Mucosa of descending colon (tissue), 3 donors: ENCODE measurements at regions not wholly inside any gene's neighbourhood (a gene's known extent, or its start where the extent isn't known, plus 50 kb on each side); places are given as distances from the start of the nearest gene placed in this dataset.

Experiments used
- ATAC-seq: fragments of 200-7000 bp; cut with Tn5 transposase; one replicate; pipeline ENCODE4 v1.9.1; 2020; ENCODE audit warnings: mild to moderate bottlenecking, moderate library complexity
- DNase-seq, 3 donors: peaks; one replicate each; pipeline ENCODE4 v3.0.0-alpha.2; 2020
- H3K36me3 ChIP-seq: fragments of 200-600 bp; one replicate; pipeline ENCODE4 v1.8.0; 2021; ENCODE audit warnings: low read depth, mild to moderate bottlenecking
- H3K4me1 ChIP-seq: fragments of 200-600 bp; one replicate; pipeline ENCODE4 v1.8.0; 2021; ENCODE audit warnings: low read depth, mild to moderate bottlenecking
- H3K4me3 ChIP-seq: fragments of 200-600 bp; one replicate; pipeline ENCODE4 v1.8.0; 2021; ENCODE audit warnings: mild to moderate bottlenecking
- H3K9me3 ChIP-seq: fragments of 200-600 bp; one replicate; pipeline ENCODE4 v1.8.0; 2021; ENCODE audit warnings: mild to moderate bottlenecking
- intact Hi-C, 2 donors: fragments of 100-400 bp; cut with DNase I in 1 of 2; cut with micrococcal nuclease in 1 of 2; formaldehyde crosslinking; loops; one replicate each; pipeline versions ENCODE4 v1.11.0 to v1.11.1; 2022; cut with DNase I, micrococcal nuclease
- TF ChIP-seq, protein P1 (sequence below): fragments of 200-600 bp; IDR thresholded peaks from one replicate; pipeline ENCODE4 v1.8.0; 2022; ENCODE audit warnings: antibody characterized with exemption, mild to moderate bottlenecking
- donor health status: DM: no; HTN: no; CAD: no; lungs with moderate emphysema.
- donor health status: DM: no; HTN: no; CAD: no.
- donor health status: DM: no; HTN: yes; CAD: no.

- H3K4me1 ChIP-seq: peaks cover 8% of the 10 kb centered on the region
- TF ChIP-seq, protein P1, sequence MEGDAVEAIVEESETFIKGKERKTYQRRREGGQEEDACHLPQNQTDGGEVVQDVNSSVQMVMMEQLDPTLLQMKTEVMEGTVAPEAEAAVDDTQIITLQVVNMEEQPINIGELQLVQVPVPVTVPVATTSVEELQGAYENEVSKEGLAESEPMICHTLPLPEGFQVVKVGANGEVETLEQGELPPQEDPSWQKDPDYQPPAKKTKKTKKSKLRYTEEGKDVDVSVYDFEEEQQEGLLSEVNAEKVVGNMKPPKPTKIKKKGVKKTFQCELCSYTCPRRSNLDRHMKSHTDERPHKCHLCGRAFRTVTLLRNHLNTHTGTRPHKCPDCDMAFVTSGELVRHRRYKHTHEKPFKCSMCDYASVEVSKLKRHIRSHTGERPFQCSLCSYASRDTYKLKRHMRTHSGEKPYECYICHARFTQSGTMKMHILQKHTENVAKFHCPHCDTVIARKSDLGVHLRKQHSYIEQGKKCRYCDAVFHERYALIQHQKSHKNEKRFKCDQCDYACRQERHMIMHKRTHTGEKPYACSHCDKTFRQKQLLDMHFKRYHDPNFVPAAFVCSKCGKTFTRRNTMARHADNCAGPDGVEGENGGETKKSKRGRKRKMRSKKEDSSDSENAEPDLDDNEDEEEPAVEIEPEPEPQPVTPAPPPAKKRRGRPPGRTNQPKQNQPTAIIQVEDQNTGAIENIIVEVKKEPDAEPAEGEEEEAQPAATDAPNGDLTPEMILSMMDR: no peak
- DNase-seq (no peak), ATAC-seq (no peak)
- intact Hi-C loops: no loop called here
- H3K36me3 ChIP-seq: no peaks in the 10 kb centered on the region
- H3K4me3 ChIP-seq: no peak overlapping the region
- no peaks in the 10 kb centered on the region for H3K9me3 ChIP-seq
Measured at GRCh38 chr6:139544701-139545057, 170.2 kb upstream of the CITED2 start.

- peaks cover 19% of the 10 kb centered on the region for H3K4me1 ChIP-seq
- ATAC-seq: no peak
Measured at GRCh38 chr6:139542351-139542750, 167.9 kb upstream of the CITED2 start.

DNA sequence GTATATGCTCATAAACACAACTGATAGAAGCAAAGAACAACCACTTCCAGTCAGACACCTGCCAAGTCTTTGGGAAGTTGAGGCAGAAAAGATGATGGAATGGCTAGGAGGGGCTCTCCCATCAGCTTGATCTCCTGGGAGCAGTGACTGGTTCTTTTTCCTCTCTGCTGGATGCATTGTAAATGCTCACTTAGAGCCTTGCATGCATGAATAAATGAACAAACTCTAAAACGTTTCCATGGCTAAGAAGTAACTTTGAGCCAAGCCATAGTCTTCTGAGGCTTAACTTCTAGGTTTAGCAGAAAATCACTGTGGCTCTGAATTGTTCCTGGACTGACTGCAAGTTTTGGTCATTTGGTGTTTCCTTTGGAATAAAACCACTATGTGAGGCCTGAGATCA is 166.4 kb upstream of the CITED2 start:
- intact Hi-C loops: no loop called here
- ATAC-seq (no peak), DNase-seq (no peak)
- Histone ChIP-seq H3K9me3 (no peaks in the 10 kb centered on the region), H3K4me3 (no peak overlapping the region), H3K36me3 (no peaks in the 10 kb centered on the region), H3K4me1 (peaks cover 26% of the 10 kb centered on the region)
- TF ChIP-seq, protein P1: no peak

More at GRCh38 chr6:139542351-139542750, 167.9 kb upstream of the CITED2 start:
- Histone ChIP-seq H3K4me3 (no peak overlapping the region), H3K9me3 (no peaks in the 10 kb centered on the region), H3K36me3 (no peaks in the 10 kb centered on the region)
- TF ChIP-seq, protein P1: no peak
- DNase-seq: no peak
- intact Hi-C loops: no loop called here

DNA sequence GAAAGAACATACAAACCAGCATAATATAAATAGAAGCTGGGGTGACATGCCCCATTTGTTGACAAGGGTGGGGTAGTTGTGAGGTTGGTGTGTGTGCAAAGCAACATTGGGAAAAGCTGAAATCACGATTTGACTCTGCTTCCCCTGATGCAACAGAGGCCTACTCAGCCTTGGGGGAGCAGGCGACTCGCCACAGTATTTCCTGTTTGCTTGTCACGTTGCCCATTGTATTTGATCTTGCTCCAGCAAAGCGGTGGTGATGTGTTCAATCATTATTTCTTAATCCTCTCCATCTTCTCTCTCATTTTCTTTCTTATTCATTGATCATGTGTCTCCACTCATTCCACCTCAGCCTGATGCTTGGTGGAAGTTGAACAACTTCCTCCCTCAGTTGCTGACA is 165.8 kb upstream of the CITED2 start:
- H3K4me1 ChIP-seq: peaks cover 30% of the 10 kb centered on the region
- no peaks in the 10 kb centered on the region for H3K9me3 ChIP-seq
- DNase-seq (no peak), ATAC-seq (peak; percentile 48)
- no peaks in the 10 kb centered on the region for H3K36me3 ChIP-seq
- intact Hi-C loops: no loop called here
- no peak overlapping the region for H3K4me3 ChIP-seq
- TF ChIP-seq, protein P1: no peak

GRCh38 chr6:139539852-139540251 is 165.4 kb upstream of the CITED2 start:
- Histone ChIP-seq H3K9me3 (no peaks in the 10 kb centered on the region), H3K4me1 (peaks cover 34% of the 10 kb centered on the region), H3K4me3 (no peak overlapping the region), H3K36me3 (no peaks in the 10 kb centered on the region)
- intact Hi-C loops: loop anchor here in 1 of 2 donors (10.0 kb wide), 1 partner anchor 165 kb away; the partner anchor contains the start of gene CITED2
- peak; percentile 34 to 54 (median 42) for DNase-seq
- TF ChIP-seq, protein P1: no peak
- ATAC-seq: peak; percentile 35

DNA sequence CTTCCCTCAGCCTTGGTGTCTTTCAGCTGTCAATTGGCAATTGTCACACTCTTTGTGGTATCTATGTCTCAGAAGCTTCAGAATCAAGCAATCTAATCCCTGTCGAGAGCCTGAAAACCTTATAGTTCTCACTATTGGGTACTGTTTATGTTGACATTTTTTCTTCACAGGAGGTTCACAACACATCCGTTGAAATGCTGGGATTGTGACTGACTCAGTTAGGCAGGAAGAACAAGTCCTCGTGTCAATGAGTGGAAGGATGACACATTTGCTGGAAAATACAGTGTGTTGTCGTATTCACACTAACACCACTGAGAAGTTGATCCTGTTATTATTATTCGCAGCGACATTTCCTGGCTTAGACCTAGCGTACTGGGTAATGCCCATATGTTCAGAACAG is 163.9 kb upstream of the CITED2 start:
- no peak for DNase-seq
- Histone ChIP-seq H3K4me1 (peaks cover 47% of the 10 kb centered on the region), H3K36me3 (no peaks in the 10 kb centered on the region), H3K9me3 (no peaks in the 10 kb centered on the region), H3K4me3 (no peak overlapping the region)
- intact Hi-C loops: loop anchor here in 1 of 2 donors (10.0 kb wide), 1 partner anchor 164 kb away; the partner anchor contains the start of gene CITED2
- TF ChIP-seq, protein P1: no peak
- ATAC-seq: no peak
